Activated CD4-positive, alpha-beta T cell treated with anti-CD3 and anti-CD28 coated beads, Interleukin-2, amount 10 ng/mL, durations not matched to agents 24 days and 14 days (primary cell): ENCODE measurements at regions not wholly inside any gene's neighbourhood (a gene's known extent, or its start where the extent isn't known, plus 50 kb on each side); places are given as distances from the start of the nearest gene placed in this dataset.

Experiments
- DNase-seq: peaks from one replicate; pipeline ENCODE4 v3.0.0; 2022
- H3K27ac Mint-ChIP-seq: one replicate; pipeline ENCODE4 v1.8.0; 2022; ENCODE audit warnings: mild to moderate bottlenecking, mixed read lengths
- H3K27me3 Mint-ChIP-seq: one replicate; pipeline ENCODE4 v1.8.0; 2022; ENCODE audit warnings: mixed read lengths
- H3K36me3 Mint-ChIP-seq: one replicate; pipeline ENCODE4 v1.8.0; 2022; ENCODE audit warnings: low read depth, mild to moderate bottlenecking, mixed read lengths
- H3K4me1 Mint-ChIP-seq: one replicate; pipeline ENCODE4 v1.8.0; 2021; ENCODE audit warnings: mixed read lengths
- H3K4me3 Mint-ChIP-seq: one replicate; pipeline ENCODE4 v1.8.0; 2022; ENCODE audit warnings: mild to moderate bottlenecking, moderate library complexity, mixed read lengths
- H3K9me3 Mint-ChIP-seq: one replicate; pipeline ENCODE4 v1.8.0; 2021; ENCODE audit warnings: mixed read lengths
- intact Hi-C: fragments of 100-400 bp; cut with micrococcal nuclease; formaldehyde crosslinking; loops from one replicate; pipeline ENCODE4 v1.15.1; 2023

GRCh38 chr21:39064325-39065012 lies 118.8 kb downstream of the PSMG1 start:
- DNase-seq, result no peak
- H3K4me3 Mint-ChIP-seq, result no peak overlapping the region
- H3K4me1 Mint-ChIP-seq, result no peaks in the 10 kb centered on the region
- no peaks in the 10 kb centered on the region for H3K36me3 Mint-ChIP-seq
- intact Hi-C loops, result no loop called here
- H3K27ac Mint-ChIP-seq, result no peak overlapping the region
- peaks cover 9% of the 10 kb centered on the region for H3K27me3 Mint-ChIP-seq
- H3K9me3 Mint-ChIP-seq, result peaks cover 6% of the 10 kb centered on the region

DNA sequence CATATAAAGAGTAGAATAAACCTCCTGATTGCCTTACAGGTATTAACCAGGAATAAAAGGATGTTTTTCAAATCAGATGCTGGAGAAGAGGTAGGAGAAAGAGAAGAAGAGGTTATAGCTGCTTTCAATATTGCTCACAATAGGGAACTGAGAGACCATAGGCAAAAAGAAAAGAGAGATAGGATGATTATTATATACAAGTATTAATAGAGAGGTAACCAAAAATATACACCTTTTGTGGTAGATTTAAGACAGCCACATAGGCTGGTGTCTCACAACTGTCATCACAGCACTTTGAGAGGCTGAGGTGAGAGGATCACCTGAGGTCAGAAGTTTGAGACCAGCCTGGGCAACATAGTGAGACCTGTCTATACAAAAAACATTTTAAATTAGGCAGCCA lies 119.7 kb downstream of the PSMG1 start:
- Mint-ChIP-seq H3K27me3 (peaks cover 8% of the 10 kb centered on the region), H3K4me3 (no peak overlapping the region), H3K36me3 (no peaks in the 10 kb centered on the region), H3K27ac (no peak overlapping the region), H3K9me3 (peaks cover under 1% of the 10 kb centered on the region), H3K4me1 (no peaks in the 10 kb centered on the region)
- intact Hi-C loops, result no loop called here
- DNase-seq, result no peak

- Mint-ChIP-seq H3K36me3 (no peaks in the 10 kb centered on the region), H3K9me3 (no peaks in the 10 kb centered on the region), H3K27ac (no peak overlapping the region), H3K4me3 (no peak overlapping the region), H3K27me3 (peaks cover 4% of the 10 kb centered on the region), H3K4me1 (no peaks in the 10 kb centered on the region)
- intact Hi-C loops, result no loop called here
- DNase-seq, result no peak
Measured at GRCh38 chr21:39062196-39062595, 121.1 kb downstream of the PSMG1 start.

DNA sequence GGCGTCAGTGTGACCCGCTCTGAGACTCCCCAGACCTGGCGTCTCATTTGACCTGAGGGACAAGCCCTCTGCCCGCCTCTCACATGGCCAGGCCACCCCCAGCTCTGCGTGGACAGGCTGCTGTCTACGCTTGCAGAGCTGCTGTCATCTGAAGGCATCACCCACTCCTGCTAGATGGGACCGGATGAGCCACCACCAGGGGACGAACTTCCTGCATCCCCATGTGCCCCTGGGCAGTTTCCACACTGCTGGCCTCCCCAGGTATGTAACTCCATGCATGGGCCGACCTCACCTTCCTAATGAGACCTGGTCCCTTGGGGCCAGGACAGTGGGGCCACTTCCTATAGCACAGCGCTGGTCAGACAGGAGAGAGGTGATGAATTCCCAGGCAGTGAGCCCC lies 121.5 kb downstream of the PSMG1 start:
- Mint-ChIP-seq H3K9me3 (no peaks in the 10 kb centered on the region), H3K4me1 (no peaks in the 10 kb centered on the region), H3K36me3 (no peaks in the 10 kb centered on the region), H3K4me3 (no peak overlapping the region), H3K27me3 (peaks cover 4% of the 10 kb centered on the region), H3K27ac (no peak overlapping the region)
- intact Hi-C loops, result no loop called here
- DNase-seq, result no peak

DNA sequence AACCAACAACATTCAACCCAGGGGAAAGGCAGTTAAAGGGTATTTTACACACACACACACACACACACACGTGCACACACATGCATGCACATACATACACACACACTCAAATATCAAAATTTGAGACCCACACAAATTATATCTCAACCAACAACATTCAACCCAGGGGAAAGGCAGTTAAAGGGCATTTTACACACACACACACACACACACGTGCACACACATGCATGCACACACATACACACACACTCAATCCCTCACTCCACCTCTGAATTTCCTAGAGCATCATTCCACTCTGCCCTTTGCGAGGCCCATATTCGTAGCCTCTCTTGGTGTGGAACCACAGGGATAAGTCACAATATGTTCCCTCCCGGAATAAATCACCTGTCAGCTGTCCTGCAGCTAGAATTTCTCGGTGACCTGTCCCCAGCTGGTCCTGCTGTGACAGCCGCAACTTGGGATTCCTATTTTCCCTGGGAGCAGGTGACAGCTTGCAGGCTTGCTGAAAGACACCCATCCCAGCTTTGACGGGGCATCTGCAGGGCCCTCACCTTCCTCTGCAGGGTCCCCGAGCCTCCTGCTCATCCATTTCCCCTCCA lies 122.7 kb downstream of the PSMG1 start:
- peaks cover 8% of the 10 kb centered on the region for H3K27me3 Mint-ChIP-seq
- no peak overlapping the region for H3K4me3 Mint-ChIP-seq
- H3K36me3 Mint-ChIP-seq, result no peaks in the 10 kb centered on the region
- no peaks in the 10 kb centered on the region for H3K9me3 Mint-ChIP-seq
- H3K4me1 Mint-ChIP-seq, result no peaks in the 10 kb centered on the region
- DNase-seq, result no peak
- intact Hi-C loops, result no loop called here
- H3K27ac Mint-ChIP-seq, result no peak overlapping the region

- no peak for DNase-seq
- intact Hi-C loops, result no loop called here
- H3K4me1 Mint-ChIP-seq, result no peaks in the 10 kb centered on the region
- H3K27ac Mint-ChIP-seq, result no peak overlapping the region
- H3K4me3 Mint-ChIP-seq, result no peak overlapping the region
- H3K36me3 Mint-ChIP-seq, result no peaks in the 10 kb centered on the region
- peaks cover 11% of the 10 kb centered on the region for H3K27me3 Mint-ChIP-seq
- H3K9me3 Mint-ChIP-seq, result no peaks in the 10 kb centered on the region
Measured at GRCh38 chr21:39057121-39057520, 126.1 kb downstream of the PSMG1 start.

DNA sequence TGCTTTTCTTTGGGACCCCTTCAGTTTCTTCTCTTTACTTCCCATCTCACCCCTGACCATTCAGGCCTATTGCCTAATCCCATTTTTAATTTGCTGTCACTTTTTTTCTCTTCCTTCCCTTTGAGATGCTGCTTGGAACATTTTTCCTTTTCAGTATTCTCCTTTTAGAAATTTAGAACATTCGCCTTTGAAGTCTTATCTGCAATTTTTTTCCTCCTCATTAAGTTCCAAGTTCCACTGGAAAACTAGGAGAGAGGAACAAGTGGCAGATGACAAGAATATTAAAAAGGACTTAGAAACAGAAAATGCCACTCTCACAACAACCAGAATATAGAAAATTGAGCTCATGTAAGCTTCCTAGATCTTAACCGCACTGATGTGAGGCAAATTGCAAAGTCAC lies 126.6 kb downstream of the PSMG1 start:
- DNase-seq, result no peak
- Mint-ChIP-seq H3K27ac (no peak overlapping the region), H3K27me3 (peaks cover 11% of the 10 kb centered on the region), H3K4me3 (no peak overlapping the region), H3K36me3 (no peaks in the 10 kb centered on the region), H3K4me1 (no peaks in the 10 kb centered on the region), H3K9me3 (no peaks in the 10 kb centered on the region)
- intact Hi-C loops, result no loop called here

GRCh38 chr21:39055167-39055767 lies 128.0 kb downstream of the PSMG1 start:
- Mint-ChIP-seq H3K27me3 (peaks cover 11% of the 10 kb centered on the region), H3K4me3 (no peak overlapping the region), H3K9me3 (no peaks in the 10 kb centered on the region), H3K4me1 (no peaks in the 10 kb centered on the region), H3K36me3 (no peaks in the 10 kb centered on the region), H3K27ac (no peak overlapping the region)
- no peak for DNase-seq
- intact Hi-C loops, result no loop called here

DNA sequence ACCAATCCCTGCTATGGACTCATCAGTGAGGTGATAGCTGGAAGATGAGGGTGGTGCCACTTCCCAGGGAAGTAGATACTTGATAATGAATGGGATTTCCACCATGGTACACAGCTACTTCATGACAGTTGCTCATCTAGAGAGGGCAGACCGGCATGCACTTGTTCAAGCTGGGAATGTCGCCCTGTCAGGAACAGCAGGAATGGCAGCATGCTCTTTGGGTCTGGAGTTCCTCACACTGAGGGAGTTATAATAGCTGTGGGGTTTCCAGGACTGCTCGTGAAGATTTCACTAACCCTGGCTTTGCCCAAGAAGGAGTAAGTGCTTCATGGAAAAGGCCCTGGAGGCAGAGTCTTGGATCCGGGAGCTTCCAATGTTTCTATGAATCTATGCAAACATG lies 129.2 kb downstream of the PSMG1 start:
- no peak overlapping the region for H3K27ac Mint-ChIP-seq

DNA sequence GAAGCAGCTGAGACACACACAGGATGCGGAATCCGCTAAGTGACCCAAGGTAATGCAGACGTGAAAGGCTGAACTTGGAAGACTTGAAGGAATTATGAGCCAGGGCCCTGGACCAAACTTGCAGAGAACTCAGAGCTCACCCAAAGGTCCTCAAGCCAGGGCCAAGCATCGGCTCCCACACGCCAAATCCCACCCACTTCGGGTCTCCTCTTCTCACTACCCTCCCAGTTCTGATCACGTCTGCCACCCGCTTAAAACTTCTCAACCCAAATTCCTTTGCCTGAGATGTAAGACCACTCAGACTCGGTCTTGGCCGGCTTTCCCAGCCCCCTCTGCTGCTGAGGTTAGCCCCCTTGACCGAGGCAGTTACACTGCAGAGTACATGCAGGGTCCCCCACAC lies 130.1 kb downstream of the PSMG1 start:
- Mint-ChIP-seq H3K4me1 (no peaks in the 10 kb centered on the region), H3K9me3 (no peaks in the 10 kb centered on the region), H3K27ac (no peak overlapping the region), H3K27me3 (peaks cover 11% of the 10 kb centered on the region), H3K36me3 (no peaks in the 10 kb centered on the region), H3K4me3 (no peak overlapping the region)
- no peak for DNase-seq
- intact Hi-C loops, result no loop called here

More for the DNA sequence above, 129.2 kb downstream of the PSMG1 start:
- Mint-ChIP-seq H3K4me1 (no peaks in the 10 kb centered on the region), H3K4me3 (no peak overlapping the region), H3K9me3 (no peaks in the 10 kb centered on the region), H3K36me3 (no peaks in the 10 kb centered on the region), H3K27me3 (peaks cover 11% of the 10 kb centered on the region)
- intact Hi-C loops, result no loop called here
- DNase-seq, result no peak

GRCh38 chr21:39052718-39053117 lies 130.5 kb downstream of the PSMG1 start:
- no peak for DNase-seq
- H3K36me3 Mint-ChIP-seq, result no peaks in the 10 kb centered on the region
- no peak overlapping the region for H3K4me3 Mint-ChIP-seq
- H3K9me3 Mint-ChIP-seq, result no peaks in the 10 kb centered on the region
- H3K4me1 Mint-ChIP-seq, result no peaks in the 10 kb centered on the region
- peaks cover 11% of the 10 kb centered on the region for H3K27me3 Mint-ChIP-seq
- intact Hi-C loops, result no loop called here
- no peak overlapping the region for H3K27ac Mint-ChIP-seq

DNA sequence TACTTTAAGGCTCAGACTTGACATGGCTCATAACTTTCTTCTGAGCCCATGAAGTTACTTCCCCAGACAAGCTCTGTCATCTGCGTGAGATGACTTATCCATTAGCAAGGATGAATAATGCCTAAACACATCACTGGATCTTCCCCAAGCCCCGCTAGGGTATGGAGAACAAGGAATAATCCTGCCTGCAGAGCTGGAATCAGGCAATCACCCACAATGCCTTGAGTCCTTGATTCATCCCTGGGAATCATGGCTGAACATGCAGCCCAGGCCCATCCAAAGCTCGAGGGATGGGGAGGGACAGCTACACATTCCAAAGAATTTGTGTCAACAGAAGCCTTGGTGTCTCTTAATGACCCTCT lies 131.7 kb downstream of the PSMG1 start:
- Mint-ChIP-seq H3K27ac (no peak overlapping the region), H3K27me3 (peaks cover 10% of the 10 kb centered on the region), H3K9me3 (no peaks in the 10 kb centered on the region), H3K4me3 (no peak overlapping the region), H3K4me1 (no peaks in the 10 kb centered on the region), H3K36me3 (no peaks in the 10 kb centered on the region)
- intact Hi-C loops, result no loop called here
- DNase-seq, result no peak

DNA sequence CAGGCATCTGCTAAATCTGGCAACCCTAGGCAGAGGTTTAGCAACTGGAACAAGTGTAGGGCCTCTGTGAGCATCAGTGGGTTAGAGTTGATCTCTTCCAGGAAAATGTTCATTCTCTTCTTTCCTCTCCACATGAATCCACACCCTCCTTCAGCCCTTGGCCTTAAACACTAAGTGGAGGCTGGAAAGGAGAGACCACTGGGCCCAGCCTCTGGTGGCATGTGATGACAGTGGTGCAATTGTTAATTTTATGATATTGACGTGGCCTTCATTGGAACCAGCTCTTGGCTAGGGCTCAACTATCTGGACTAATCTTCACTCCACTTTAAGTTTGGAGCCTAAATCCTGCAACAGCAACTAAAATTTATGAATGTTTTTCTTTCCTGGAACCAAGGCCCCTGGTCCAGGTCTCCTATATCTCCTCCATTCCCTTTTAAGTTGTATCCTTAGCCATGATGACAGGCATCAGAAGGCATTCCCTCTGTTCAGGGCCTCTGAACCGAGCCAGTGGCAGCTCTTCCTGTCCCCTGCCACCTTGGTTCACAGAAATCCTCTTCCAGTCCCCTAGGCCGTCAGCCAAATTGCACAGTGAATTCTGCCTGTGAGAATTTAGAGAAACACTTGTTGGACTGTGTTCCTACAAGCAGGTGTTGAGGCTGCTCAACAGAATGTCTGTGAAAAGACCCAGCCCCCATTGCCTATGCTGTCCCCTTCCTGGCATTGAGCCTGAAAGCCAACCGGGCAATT lies 132.2 kb downstream of the PSMG1 start:
- H3K9me3 Mint-ChIP-seq, result no peaks in the 10 kb centered on the region
- H3K4me3 Mint-ChIP-seq, result no peak overlapping the region
- DNase-seq, result no peak
- peaks cover 7% of the 10 kb centered on the region for H3K27me3 Mint-ChIP-seq
- no peaks in the 10 kb centered on the region for H3K36me3 Mint-ChIP-seq
- H3K4me1 Mint-ChIP-seq, result no peaks in the 10 kb centered on the region
- intact Hi-C loops, result no loop called here
- H3K27ac Mint-ChIP-seq, result no peak overlapping the region

DNA sequence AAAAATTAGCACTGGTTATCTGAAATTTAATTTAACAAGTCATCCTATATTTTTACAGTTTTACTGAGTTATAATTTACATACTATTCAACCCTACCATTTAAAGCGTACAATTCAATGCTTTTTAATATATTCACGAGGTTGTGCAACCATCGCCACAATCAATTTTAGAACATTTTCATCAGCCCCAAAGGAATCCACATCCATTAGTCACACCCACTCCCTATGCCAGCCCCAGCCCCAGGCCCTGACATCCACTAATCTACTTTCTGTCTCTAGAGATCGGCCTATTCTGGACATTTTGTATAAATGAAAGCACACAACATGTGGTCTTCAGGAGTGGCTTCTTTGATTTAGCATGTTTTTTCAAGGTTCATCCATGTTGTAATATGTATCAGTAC lies 134.7 kb downstream of the PSMG1 start:
- no peaks in the 10 kb centered on the region for H3K4me1 Mint-ChIP-seq
- no peak overlapping the region for H3K4me3 Mint-ChIP-seq
- no peak for DNase-seq
- H3K27me3 Mint-ChIP-seq, result no peaks in the 10 kb centered on the region
- intact Hi-C loops, result no loop called here
- H3K9me3 Mint-ChIP-seq, result no peaks in the 10 kb centered on the region
- no peak overlapping the region for H3K27ac Mint-ChIP-seq
- H3K36me3 Mint-ChIP-seq, result no peaks in the 10 kb centered on the region
